ENCODE measurements at regions not wholly inside any gene's neighbourhood (a gene's known extent, or its start where the extent isn't known, plus 50 kb on each side); places are given as distances from the start of the nearest gene placed in this dataset.
A peak's percentile ranks its signal among the peaks of the same experiment; 100 is the strongest.

DNA sequence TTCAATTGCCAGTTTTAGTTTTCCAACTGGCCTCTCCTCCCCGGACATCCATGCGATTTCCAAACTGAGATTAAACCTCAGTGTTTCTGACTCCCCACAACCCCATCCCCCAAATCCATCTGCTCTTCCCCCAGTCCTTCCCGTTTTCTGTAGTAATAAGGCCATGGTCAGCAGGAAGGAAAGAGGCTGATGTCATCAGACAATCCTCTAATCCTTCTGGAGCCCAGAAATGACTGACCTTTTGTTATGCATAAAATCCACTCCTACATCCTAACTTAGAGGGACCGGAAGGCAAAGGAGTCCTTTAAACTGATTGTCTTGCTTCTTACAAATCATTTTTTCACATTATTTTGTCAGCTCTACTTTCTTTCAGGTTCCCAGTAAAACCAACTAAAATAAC lies 155.8 kb downstream of the INO80D start:
- no peak for DNase-seq (ENCODE audit: low spot score)
- H3K9me3 ChIP-seq (ENCODE audit: severe bottlenecking) = no peaks in the 10 kb centered on the region
- H3K27me3 ChIP-seq (ENCODE audit: insufficient read depth, poor library complexity, severe bottlenecking) = peaks cover 7% of the 10 kb centered on the region
- no peaks in the 10 kb centered on the region for H3K4me1 ChIP-seq (ENCODE audit: insufficient read depth, poor library complexity, severe bottlenecking)
- TF ChIP-seq, protein P1, sequence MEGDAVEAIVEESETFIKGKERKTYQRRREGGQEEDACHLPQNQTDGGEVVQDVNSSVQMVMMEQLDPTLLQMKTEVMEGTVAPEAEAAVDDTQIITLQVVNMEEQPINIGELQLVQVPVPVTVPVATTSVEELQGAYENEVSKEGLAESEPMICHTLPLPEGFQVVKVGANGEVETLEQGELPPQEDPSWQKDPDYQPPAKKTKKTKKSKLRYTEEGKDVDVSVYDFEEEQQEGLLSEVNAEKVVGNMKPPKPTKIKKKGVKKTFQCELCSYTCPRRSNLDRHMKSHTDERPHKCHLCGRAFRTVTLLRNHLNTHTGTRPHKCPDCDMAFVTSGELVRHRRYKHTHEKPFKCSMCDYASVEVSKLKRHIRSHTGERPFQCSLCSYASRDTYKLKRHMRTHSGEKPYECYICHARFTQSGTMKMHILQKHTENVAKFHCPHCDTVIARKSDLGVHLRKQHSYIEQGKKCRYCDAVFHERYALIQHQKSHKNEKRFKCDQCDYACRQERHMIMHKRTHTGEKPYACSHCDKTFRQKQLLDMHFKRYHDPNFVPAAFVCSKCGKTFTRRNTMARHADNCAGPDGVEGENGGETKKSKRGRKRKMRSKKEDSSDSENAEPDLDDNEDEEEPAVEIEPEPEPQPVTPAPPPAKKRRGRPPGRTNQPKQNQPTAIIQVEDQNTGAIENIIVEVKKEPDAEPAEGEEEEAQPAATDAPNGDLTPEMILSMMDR (IDR thresholded peaks at IDR 0.05; ENCODE audit: poor library complexity, severe bottlenecking) = no peak
- H3K27ac ChIP-seq (ENCODE audit: poor library complexity, severe bottlenecking) = no peak overlapping the region
- H3K36me3 ChIP-seq (ENCODE audit: low read depth) = no peaks in the 10 kb centered on the region
- no peak overlapping the region for H3K4me3 ChIP-seq (ENCODE audit: severe bottlenecking)
- no peak for ATAC-seq (ENCODE audit: low read depth)

DNA sequence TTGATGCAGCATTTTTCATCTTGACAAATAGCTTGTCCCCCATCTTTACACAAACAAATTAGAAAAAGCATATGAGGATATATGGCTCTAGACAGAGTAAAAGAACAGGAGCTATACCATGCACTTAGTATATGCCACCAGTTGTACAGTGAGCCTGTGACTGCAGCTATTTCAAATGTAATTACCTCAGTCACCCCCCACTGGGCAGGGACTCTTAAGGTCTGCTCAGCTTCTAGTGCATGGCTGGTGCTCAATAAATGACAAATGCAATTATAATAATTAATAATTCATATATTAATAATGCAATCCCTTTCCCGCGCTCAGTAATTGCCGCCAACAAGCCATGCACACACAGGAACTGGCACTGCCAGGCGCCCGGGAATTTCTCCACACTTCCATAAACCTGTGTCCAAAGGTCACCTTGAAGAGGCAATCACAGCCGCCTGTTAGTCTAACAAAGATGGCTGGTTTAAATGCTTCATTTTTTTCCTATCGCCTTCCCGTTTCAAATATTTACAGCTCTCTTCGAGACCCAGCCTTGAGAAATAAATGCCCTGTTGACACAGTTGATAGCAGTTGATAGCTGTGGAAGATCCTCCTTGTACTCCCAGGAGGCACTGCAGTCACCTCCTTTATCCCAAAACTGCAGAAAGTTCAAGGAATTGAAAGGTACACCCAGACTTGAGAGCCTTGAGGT lies 156.6 kb downstream of the INO80D start:
- Histone ChIP-seq H3K4me1 (ENCODE audit: insufficient read depth, poor library complexity, severe bottlenecking) (no peaks in the 10 kb centered on the region), H3K27ac (ENCODE audit: poor library complexity, severe bottlenecking) (no peak overlapping the region), H3K36me3 (ENCODE audit: low read depth) (no peaks in the 10 kb centered on the region), H3K9me3 (ENCODE audit: severe bottlenecking) (no peaks in the 10 kb centered on the region), H3K4me3 (ENCODE audit: severe bottlenecking) (no peak overlapping the region), H3K27me3 (ENCODE audit: insufficient read depth, poor library complexity, severe bottlenecking) (peaks cover 7% of the 10 kb centered on the region)
- no peak for ATAC-seq (ENCODE audit: low read depth)
- no peak for DNase-seq (ENCODE audit: low spot score)
- TF ChIP-seq, protein P1 (IDR thresholded peaks at IDR 0.05; ENCODE audit: poor library complexity, severe bottlenecking) = no peak

DNA sequence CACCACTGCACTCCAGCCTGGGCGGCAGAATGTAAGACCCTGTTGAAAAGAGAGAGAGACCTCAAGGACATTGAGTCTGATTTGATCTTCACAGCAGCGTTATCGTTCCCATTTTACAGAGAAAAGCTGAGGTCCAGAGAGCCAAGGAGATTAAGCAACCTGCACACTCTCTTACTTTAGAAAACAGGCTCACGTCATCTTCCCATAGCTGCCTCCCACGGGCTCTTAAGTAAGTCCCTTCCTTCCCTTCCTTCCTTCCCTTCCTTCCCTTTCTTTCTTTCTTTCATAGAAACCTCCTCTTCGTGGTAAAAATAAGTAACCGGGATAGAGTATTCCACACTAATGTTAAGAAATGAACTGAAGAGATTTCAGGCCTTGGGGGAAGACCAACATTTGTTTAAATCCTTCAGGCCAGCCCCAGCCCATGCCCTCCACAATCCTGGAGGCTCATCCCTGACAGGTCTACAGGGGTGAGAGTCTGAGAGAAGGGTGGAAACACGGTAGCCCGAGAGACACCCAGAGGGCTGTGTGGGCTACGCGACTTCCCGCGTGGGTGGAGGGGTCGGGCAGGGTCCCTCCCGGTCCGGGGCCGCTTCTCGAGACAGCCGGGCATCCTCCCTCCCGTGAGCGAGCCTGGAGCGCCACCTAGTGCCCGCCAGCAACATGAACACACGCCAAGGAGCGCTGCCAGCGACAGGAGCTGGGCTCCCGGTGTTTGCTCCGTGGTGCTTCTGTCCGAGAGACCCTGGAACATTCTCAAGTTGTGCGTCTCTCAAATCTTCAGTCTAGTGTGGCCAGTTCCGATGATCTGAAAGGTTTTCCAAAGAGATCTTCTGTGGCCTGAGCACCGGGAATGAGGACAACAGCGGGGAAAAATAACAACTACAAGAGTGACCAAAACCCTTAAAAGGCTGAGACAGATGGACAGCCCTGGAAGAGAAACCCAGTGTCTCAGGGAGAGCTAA lies 160.3 kb downstream of the INO80D start:
- Histone ChIP-seq H3K4me1 (ENCODE audit: insufficient read depth, poor library complexity, severe bottlenecking) (no peaks in the 10 kb centered on the region), H3K27me3 (ENCODE audit: insufficient read depth, poor library complexity, severe bottlenecking) (peaks cover 7% of the 10 kb centered on the region), H3K4me3 (ENCODE audit: severe bottlenecking) (no peak overlapping the region), H3K36me3 (ENCODE audit: low read depth) (no peaks in the 10 kb centered on the region), H3K27ac (ENCODE audit: poor library complexity, severe bottlenecking) (no peak overlapping the region), H3K9me3 (ENCODE audit: severe bottlenecking) (no peaks in the 10 kb centered on the region)
- DNase-seq (ENCODE audit: low spot score) (no peak), ATAC-seq (ENCODE audit: low read depth) (peak; percentile 90)
- TF ChIP-seq, protein P1 (IDR thresholded peaks at IDR 0.05; ENCODE audit: poor library complexity, severe bottlenecking) = peak; percentile 96

DNA sequence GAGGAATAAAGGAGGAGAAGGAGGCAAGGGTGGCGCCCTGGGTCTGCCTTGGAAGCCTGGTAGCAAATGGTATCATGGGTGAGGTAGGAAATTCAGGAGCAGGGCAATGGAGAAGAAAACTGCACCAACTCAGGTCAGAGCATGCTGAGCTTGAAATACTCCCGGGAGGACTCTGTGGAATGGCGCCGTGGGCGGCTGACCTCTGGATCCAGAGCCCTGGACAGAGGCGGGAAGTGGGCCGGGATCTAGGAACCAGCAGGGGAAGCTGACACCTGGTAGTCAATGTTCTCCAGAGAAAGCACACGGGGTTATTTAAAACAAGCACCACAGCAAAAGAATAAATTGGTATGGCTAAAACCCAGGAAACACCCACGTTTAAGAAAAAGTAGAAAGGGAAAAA lies 161.3 kb downstream of the INO80D start:
- DNase-seq (ENCODE audit: low spot score) = no peak
- peaks cover 7% of the 10 kb centered on the region for H3K27me3 ChIP-seq (ENCODE audit: insufficient read depth, poor library complexity, severe bottlenecking)
- no peak for ATAC-seq (ENCODE audit: low read depth)
- TF ChIP-seq, protein P1 (IDR thresholded peaks at IDR 0.05; ENCODE audit: poor library complexity, severe bottlenecking) = no peak
- H3K36me3 ChIP-seq (ENCODE audit: low read depth) = no peaks in the 10 kb centered on the region
- H3K9me3 ChIP-seq (ENCODE audit: severe bottlenecking) = no peaks in the 10 kb centered on the region
- H3K4me3 ChIP-seq (ENCODE audit: severe bottlenecking) = no peak overlapping the region
- no peak overlapping the region for H3K27ac ChIP-seq (ENCODE audit: poor library complexity, severe bottlenecking)
- H3K4me1 ChIP-seq (ENCODE audit: insufficient read depth, poor library complexity, severe bottlenecking) = no peaks in the 10 kb centered on the region

Data from RWPE2 (cell line).